A549 (cell line): ENCODE measurements at regions not wholly inside any gene's neighbourhood (a gene's known extent, or its start where the extent isn't known, plus 50 kb on each side); places are given as distances from the start of the nearest gene placed in this dataset.

ENCODE experiments used
- BHLHE40 ChIP-seq: IDR thresholded peaks from 2 replicates; pipeline ENCODE4 v1.6.1; 2012; ENCODE audit warnings: low read depth, low read length, inconsistent platforms
- CTCF ChIP-seq: fragments of >200 bp; sonication (Bioruptor Twin); formaldehyde crosslinking; IDR thresholded peaks from 3 replicates; pipeline ENCODE4 v1.5.1; 2016
- EP300 ChIP-seq, 2 experiments: fragments of >200 bp; sonication (Bioruptor Twin); formaldehyde crosslinking; IDR thresholded peaks; 2 replicates in 1 of 2; 3 replicates in 1 of 2; pipeline ENCODE4 v1.6.1; 2016 to 2017
- FOSL2 ChIP-seq, 2 experiments: fragments of 450-650 bp in 1 of 2; fragments of >200 bp in 1 of 2; sonication (Bioruptor Twin) in 1 of 2; formaldehyde crosslinking; IDR thresholded peaks; 2 replicates each; pipeline versions ENCODE4 v1.5.0 to v1.6.1; 2016 to 2020; ENCODE audit warnings: mild to moderate bottlenecking in 1 of 2, moderate library complexity in 1 of 2
- HOXB5 ChIP-seq: fragments of 250-450 bp; sonication (Bioruptor Pico); IDR thresholded peaks from 2 replicates; pipeline ENCODE4 v1.5.0; 2020; ENCODE audit warnings: mild to moderate bottlenecking, moderate library complexity
- MAX ChIP-seq: IDR thresholded peaks from 2 replicates; pipeline ENCODE4 v1.6.1; 2012
- PHF8 ChIP-seq: fragments of 200-600 bp; sonication (generic); IDR thresholded peaks from 2 replicates; pipeline ENCODE4 v1.6.1; 2016; ENCODE audit warnings: low read depth, mild to moderate bottlenecking, antibody characterized with exemption, moderate library complexity, borderline replicate concordance
- POLR2A ChIP-seq: IDR thresholded peaks from 2 replicates; pipeline ENCODE4 v1.6.1; 2012; ENCODE audit warnings: mild to moderate bottlenecking, low read length

GRCh38 chr5:99587983-99588382 is 659.2 kb upstream of the CHD1 start:
- TF ChIP-seq CTCF (no peak), EP300 (IDR thresholded peaks at IDR 0.05) (no peak), POLR2A (no peak), BHLHE40 (no peak), HOXB5 (CRISPR knock-in tag) (no peak), MAX (no peak), PHF8 (no peak), FOSL2 (IDR thresholded peaks at IDR 0.05) (no peak), FOSL2 (CRISPR knock-in tag; IDR thresholded peaks at IDR 0.05) (no peak)
